Spinal cord (tissue), 9 donors: ENCODE measurements at regions not wholly inside any gene's neighbourhood (a gene's known extent, or its start where the extent isn't known, plus 50 kb on each side); places are given as distances from the start of the nearest gene placed in this dataset.

ENCODE experiments used
- DNase-seq, 6 donors: peaks; one replicate each; pipeline versions ENCODE4 v3.0.0 to v3.0.0-alpha.2; 2013 to 2015; ENCODE audit warnings: low spot score in 6 of 6, low read depth in 4 of 6
- H3K27ac ChIP-seq: one replicate; pipeline ENCODE4 v1.5.1; 2013; ENCODE audit warnings: low read depth, low read length, control low read depth
- H3K27me3 ChIP-seq: one replicate; pipeline ENCODE4 v1.6.1; 2013; ENCODE audit warnings: low read length; ENCODE audit not compliant: control insufficient read depth, insufficient read depth
- H3K36me3 ChIP-seq: one replicate; pipeline ENCODE4 v1.6.1; 2013; ENCODE audit warnings: low read length; ENCODE audit not compliant: control insufficient read depth, insufficient read depth
- H3K4me1 ChIP-seq: one replicate; pipeline ENCODE4 v1.6.1; 2013; ENCODE audit warnings: low read length; ENCODE audit not compliant: control insufficient read depth, insufficient read depth
- H3K4me3 ChIP-seq: one replicate; pipeline ENCODE4 v1.5.1; 2013; ENCODE audit warnings: low read depth, low read length, control low read depth
- H3K9me3 ChIP-seq: one replicate; pipeline ENCODE4 v1.6.1; 2013; ENCODE audit warnings: low read length; ENCODE audit not compliant: control insufficient read depth, insufficient read depth
- WGBS: methylation state at CpG from one replicate; pipeline ENCODE4 v1.1.5; 2013; ENCODE audit warnings: missing lambda C conversion rate; ENCODE audit not compliant: insufficient coverage; 5-methylcytosine and 5-hydroxymethylcytosine counted together
- donor health status: healthy.

- Histone ChIP-seq H3K4me3 (no peak overlapping the region), H3K4me1 (no peaks in the 10 kb centered on the region), H3K9me3 (no peaks in the 10 kb centered on the region), H3K27ac (no peak overlapping the region), H3K36me3 (no peaks in the 10 kb centered on the region), H3K27me3 (no peaks in the 10 kb centered on the region)
- DNase-seq, result no peak
- 77% methylated on average over 5 of the region's 6 CpGs for WGBS
Measured at GRCh38 chr4:11313157-11313943, 115.3 kb downstream of the HS3ST1 start.

GRCh38 chr4:11312389-11312788 lies 116.3 kb downstream of the HS3ST1 start:
- no peak overlapping the region for H3K4me3 ChIP-seq
- H3K36me3 ChIP-seq, result no peaks in the 10 kb centered on the region
- no peak for DNase-seq
- no peak overlapping the region for H3K27ac ChIP-seq
- H3K4me1 ChIP-seq, result no peaks in the 10 kb centered on the region
- H3K9me3 ChIP-seq, result no peaks in the 10 kb centered on the region
- no peaks in the 10 kb centered on the region for H3K27me3 ChIP-seq

DNA sequence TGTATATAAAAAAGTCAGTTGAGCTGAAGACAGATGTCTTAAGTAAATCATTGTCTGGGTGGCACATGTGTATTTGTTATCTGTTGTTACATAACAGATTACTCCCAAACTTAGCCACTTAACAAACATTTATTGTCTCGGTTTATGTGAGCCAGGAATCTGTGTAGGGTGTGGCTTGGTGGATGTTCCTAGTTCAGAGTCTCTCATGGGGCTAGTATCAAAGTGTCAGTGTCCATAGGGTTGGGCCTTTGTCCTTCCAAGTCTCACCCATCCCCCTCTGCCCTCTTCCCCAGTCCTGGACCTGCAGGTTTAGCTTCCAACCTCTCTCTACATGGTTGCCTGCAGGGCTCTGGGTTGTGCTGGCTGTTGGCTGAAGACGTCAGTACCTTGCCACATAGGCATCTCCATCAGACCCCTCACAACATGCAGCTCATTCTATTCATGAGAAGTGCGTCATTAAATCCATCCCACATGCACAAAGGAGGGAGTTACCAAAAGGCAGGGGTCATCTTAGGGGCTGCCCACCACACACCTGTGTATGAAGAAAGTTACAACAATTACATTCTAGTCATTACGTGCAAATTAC lies 127.5 kb downstream of the HS3ST1 start:
- 100% methylated on average over 1 of the region's 4 CpGs for WGBS

GRCh38 chr4:11299836-11300235 lies 128.9 kb downstream of the HS3ST1 start:
- WGBS, result no CpG with 5 or more reads among the region's 5 CpGs
- H3K4me1 ChIP-seq, result no peaks in the 10 kb centered on the region
- DNase-seq, result peak in 1 of 6 donors; percentile 73
- H3K27ac ChIP-seq, result no peak overlapping the region
- H3K36me3 ChIP-seq, result no peaks in the 10 kb centered on the region
- no peak overlapping the region for H3K4me3 ChIP-seq
- no peaks in the 10 kb centered on the region for H3K9me3 ChIP-seq
- no peaks in the 10 kb centered on the region for H3K27me3 ChIP-seq

More for the DNA sequence above, 127.5 kb downstream of the HS3ST1 start:
- H3K27me3 ChIP-seq, result no peaks in the 10 kb centered on the region
- H3K4me3 ChIP-seq, result no peak overlapping the region
- DNase-seq, result no peak
- no peak overlapping the region for H3K27ac ChIP-seq
- H3K36me3 ChIP-seq, result no peaks in the 10 kb centered on the region
- no peaks in the 10 kb centered on the region for H3K9me3 ChIP-seq
- H3K4me1 ChIP-seq, result no peaks in the 10 kb centered on the region

DNA sequence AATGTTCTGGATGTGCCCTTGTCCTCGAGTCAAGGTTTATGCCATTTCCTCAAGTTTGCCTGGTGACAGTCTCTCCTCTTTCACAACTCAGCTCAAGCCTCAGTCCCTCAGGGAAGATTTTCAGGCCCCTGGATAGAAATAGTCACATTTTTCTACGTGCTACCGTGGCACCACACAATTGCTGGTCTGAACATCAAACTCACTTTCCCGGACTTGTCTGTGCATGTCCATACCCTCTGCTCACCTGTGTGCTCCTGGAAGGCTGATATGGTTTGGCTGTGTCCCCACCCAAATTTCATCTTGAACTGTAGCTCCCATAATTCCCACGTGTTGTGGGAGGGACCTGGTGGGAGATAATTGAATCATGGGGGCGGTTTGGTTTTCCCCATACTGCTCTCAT lies 129.7 kb downstream of the HS3ST1 start:
- no peaks in the 10 kb centered on the region for H3K36me3 ChIP-seq
- H3K4me1 ChIP-seq, result no peaks in the 10 kb centered on the region
- WGBS, result 92% methylated on average over 4 of the region's 6 CpGs
- no peaks in the 10 kb centered on the region for H3K9me3 ChIP-seq
- H3K4me3 ChIP-seq, result no peak overlapping the region
- H3K27me3 ChIP-seq, result no peaks in the 10 kb centered on the region
- no peak for DNase-seq
- no peak overlapping the region for H3K27ac ChIP-seq

DNA sequence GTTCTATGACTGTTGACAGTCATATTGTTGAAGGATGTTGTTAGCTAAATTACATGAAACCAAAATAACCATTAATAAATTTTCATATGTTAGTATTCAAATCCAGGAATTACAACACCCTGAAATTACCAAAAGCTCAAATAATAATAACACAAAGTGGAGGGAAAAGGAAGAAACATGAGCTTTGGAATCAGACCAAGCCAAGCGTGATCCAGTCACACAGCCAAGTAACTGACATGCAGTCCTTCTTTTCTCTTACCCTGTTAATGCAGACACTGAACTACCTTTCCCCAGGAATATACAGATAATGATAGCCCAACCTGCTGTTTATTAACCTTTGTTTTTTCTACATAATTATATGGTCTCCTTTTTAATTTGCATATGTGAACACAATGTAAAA lies 130.2 kb downstream of the HS3ST1 start:
- Histone ChIP-seq H3K4me1 (no peaks in the 10 kb centered on the region), H3K27ac (no peak overlapping the region), H3K27me3 (no peaks in the 10 kb centered on the region), H3K9me3 (no peaks in the 10 kb centered on the region), H3K36me3 (no peaks in the 10 kb centered on the region), H3K4me3 (no peak overlapping the region)
- DNase-seq, result peak in 2 of 6 donors; percentile 22 to 76
- no CpG with 5 or more reads among the region's 1 CpG for WGBS

DNA sequence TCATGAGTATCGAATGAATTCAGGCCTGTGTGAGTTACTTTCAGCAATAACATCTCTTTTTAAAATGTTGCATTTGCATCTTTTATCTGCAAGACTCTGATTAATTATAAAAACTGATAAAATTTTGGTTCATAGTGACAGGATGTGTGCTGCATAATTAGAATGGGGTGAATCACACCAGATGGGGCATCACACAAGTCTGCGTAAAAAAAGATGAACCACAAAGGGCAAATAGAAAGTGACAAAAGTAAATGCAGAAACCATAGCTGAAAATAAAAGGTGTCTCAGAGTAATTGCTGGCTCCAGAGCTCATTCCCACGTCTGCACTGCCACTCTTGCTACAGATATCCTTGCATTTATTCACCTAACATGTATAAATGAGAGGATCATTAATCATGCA lies 131.1 kb downstream of the HS3ST1 start:
- no CpG with 5 or more reads among the region's 3 CpGs for WGBS
- no peaks in the 10 kb centered on the region for H3K4me1 ChIP-seq
- no peak overlapping the region for H3K4me3 ChIP-seq
- H3K36me3 ChIP-seq, result no peaks in the 10 kb centered on the region
- DNase-seq, result peak in 1 of 6 donors; percentile 38
- no peak overlapping the region for H3K27ac ChIP-seq
- no peaks in the 10 kb centered on the region for H3K9me3 ChIP-seq
- H3K27me3 ChIP-seq, result no peaks in the 10 kb centered on the region

DNA sequence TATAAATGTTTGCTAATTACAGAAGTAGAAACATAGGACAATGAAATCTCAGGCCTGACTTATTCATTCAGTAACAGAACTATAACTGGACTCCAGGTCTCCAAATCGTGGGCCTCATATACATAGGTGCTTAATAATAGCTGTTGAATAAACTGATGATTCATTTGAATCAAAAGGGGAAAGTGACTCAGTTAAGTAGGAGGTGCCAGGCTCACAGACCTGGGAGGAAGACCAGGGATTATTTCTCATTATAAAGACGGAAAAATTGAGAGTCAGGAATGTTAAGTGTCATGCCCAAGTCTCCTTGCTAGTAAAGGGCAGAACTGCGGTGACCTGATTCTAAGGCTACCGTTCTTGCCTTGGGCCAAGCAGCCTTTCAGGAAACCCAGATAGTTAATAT lies 131.5 kb downstream of the HS3ST1 start:
- Histone ChIP-seq H3K36me3 (no peaks in the 10 kb centered on the region), H3K4me1 (no peaks in the 10 kb centered on the region), H3K9me3 (no peaks in the 10 kb centered on the region), H3K27ac (no peak overlapping the region), H3K27me3 (no peaks in the 10 kb centered on the region), H3K4me3 (no peak overlapping the region)
- no peak for DNase-seq
- 82% methylated on average over 1 of the region's 4 CpGs for WGBS

DNA sequence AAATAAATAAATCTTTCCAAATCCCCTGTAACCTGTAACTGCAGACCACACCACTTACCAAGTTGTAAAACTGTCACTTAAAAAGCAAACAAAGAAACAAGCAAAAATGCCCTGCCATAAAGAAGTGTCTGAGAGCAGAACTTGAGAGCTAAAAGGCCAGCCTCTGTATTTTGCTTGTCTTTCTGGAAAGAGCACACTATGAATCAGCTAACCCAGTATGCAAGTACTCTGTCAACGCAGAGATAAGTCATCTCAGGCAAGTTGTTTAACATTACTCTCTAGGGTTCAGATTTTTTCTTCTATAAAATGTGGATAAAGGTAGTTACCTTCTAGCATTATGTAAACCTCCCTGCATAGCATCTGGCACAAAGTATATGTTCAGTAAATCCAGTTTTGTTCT lies 134.8 kb downstream of the HS3ST1 start:
- Histone ChIP-seq H3K4me1 (no peaks in the 10 kb centered on the region), H3K9me3 (no peaks in the 10 kb centered on the region), H3K27me3 (no peaks in the 10 kb centered on the region), H3K36me3 (no peaks in the 10 kb centered on the region), H3K27ac (no peak overlapping the region), H3K4me3 (no peak overlapping the region)
- DNase-seq, result no peak
- no CpG with 5 or more reads among the region's 1 CpG for WGBS

GRCh38 chr4:11287055-11287454 lies 141.6 kb downstream of the HS3ST1 start:
- DNase-seq, result no peak
- no peaks in the 10 kb centered on the region for H3K4me1 ChIP-seq
- 68% methylated on average over 2 of the region's 2 CpGs for WGBS
- H3K4me3 ChIP-seq, result no peak overlapping the region
- no peaks in the 10 kb centered on the region for H3K27me3 ChIP-seq
- H3K9me3 ChIP-seq, result peaks cover 8% of the 10 kb centered on the region
- no peak overlapping the region for H3K27ac ChIP-seq
- H3K36me3 ChIP-seq, result no peaks in the 10 kb centered on the region
